HFF-Myc (cell line): ENCODE measurements at regions not wholly inside any gene's neighbourhood (a gene's known extent, or its start where the extent isn't known, plus 50 kb on each side); places are given as distances from the start of the nearest gene placed in this dataset.

Source experiments
- DNase-seq: peaks from one replicate; pipeline ENCODE4 v3.0.0-alpha.2; 2011; ENCODE audit warnings: low read depth; ENCODE audit errors: extremely low read depth
- H3K4me3 ChIP-seq: replicated peaks from 2 replicates; pipeline ENCODE4 v1.5.1; 2011; ENCODE audit warnings: low read depth, mild to moderate bottlenecking, control low read depth, low read length
- CTCF ChIP-seq: IDR thresholded peaks from 2 replicates; pipeline ENCODE4 v1.5.1; 2012; ENCODE audit warnings: mild to moderate bottlenecking, low read depth, low read length, control low read depth; ENCODE audit errors: missing control alignments

DNA sequence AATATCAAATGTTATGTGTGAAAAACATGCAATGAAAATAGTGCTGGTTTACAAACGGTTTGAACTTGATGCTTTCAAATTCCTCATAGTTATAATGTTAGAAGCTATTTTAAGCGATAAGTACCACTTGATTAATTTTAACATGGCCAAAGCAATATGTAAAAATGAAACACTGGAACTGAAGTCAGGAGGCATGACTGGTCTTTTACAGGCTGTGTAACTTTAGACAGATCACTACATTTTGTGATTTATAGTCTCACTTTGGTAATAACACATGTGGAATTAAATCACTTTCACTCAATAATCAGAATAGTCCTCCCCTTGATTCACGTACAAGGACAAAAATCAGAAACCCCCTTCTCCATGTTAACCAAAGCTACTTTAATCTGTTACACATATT lies 482.7 kb upstream of the NECTIN3 start:
- DNase-seq = no peak
- TF ChIP-seq CTCF = no peak
- no peak overlapping the region for H3K4me3 ChIP-seq

GRCh38 chr3:110589341-110589740 lies 482.3 kb upstream of the NECTIN3 start:
- no peak for DNase-seq
- no peak for TF ChIP-seq CTCF
- H3K4me3 ChIP-seq = no peak overlapping the region

GRCh38 chr3:110593749-110594148 lies 477.9 kb upstream of the NECTIN3 start:
- H3K4me3 ChIP-seq = no peak overlapping the region
- TF ChIP-seq CTCF = no peak
- no peak for DNase-seq

GRCh38 chr3:110598847-110599490 lies 472.6 kb upstream of the NECTIN3 start:
- no peak for TF ChIP-seq CTCF
- H3K4me3 ChIP-seq = no peak overlapping the region
- no peak for DNase-seq

DNA sequence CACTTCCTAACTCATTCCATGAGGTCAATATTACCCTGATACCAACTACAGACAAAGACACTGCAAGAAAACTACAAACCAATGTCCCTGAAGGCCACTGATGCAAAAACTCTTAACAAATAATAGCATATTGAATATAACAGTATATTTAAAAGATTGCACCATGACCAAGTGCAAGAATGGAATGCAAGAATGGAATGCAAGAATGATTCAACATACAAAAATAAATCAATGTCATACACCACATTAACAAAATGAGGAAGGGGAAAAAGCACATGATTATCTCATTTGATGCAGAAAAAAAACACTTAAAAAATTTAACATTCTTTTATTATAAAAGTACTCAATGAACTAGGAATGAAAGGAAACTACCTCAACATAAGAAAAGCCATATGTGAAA lies 463.1 kb upstream of the NECTIN3 start:
- H3K4me3 ChIP-seq = no peak overlapping the region
- TF ChIP-seq CTCF = no peak
- no peak for DNase-seq

DNA sequence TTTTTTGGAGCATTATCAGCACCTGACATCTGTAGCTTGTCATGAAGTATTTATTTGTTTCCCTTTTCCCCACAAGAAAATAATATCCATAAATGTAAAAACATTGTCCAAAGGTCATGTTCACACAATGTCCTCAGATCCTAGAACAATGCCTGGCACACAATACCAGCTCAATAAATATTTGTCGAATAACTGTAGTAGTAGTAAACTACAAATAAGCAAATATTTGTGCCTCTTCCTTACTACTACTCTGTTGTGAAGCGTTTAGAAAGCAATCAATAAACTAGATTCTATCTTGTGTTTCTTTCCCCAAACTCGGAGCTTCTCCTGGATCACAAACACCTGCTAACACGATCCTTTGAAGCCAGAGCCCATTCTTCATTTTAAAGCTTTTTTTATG lies 459.6 kb upstream of the NECTIN3 start:
- no peak for DNase-seq
- TF ChIP-seq CTCF = no peak

DNA sequence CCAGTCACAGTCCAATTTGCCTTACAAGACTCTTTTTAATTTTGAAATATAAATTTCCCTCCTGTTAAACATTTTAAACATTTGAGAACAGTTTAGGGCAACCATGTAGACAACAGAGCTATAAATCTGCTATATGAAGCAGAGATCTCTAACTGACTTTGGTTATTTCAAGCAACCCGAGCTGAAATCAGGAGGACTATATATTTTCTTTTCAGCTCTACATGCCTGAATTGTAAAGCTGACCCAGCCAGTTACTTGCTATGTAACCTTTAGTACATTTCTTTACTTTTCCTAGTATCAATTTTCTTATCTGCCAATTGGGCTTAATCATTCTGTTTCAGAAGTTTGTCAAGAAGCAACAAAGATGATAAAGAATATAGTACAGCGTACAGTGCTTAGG lies 457.4 kb upstream of the NECTIN3 start:
- no peak for DNase-seq
- H3K4me3 ChIP-seq = no peak overlapping the region
- no peak for TF ChIP-seq CTCF

More for the DNA sequence above, 459.6 kb upstream of the NECTIN3 start:
- H3K4me3 ChIP-seq = no peak overlapping the region
